ENCODE measurements at regions not wholly inside any gene's neighbourhood (a gene's known extent, or its start where the extent isn't known, plus 50 kb on each side); places are given as distances from the start of the nearest gene placed in this dataset.

- BruUV-seq (replicated peaks): no TSS peak
- H2AFZ ChIP-seq (ENCODE audit: low read depth, low read length, poor library complexity, severe bottlenecking): no peak overlapping the region
- no peaks in the 10 kb centered on the region for H3K9me3 ChIP-seq (ENCODE audit: control insufficient read depth in 1 of 2, insufficient read depth in 1 of 2, low read depth in 1 of 2, low read length in 2 of 2)
- H3K27me3 ChIP-seq (ENCODE audit: insufficient read depth, low read length): peaks cover 7% of the 10 kb centered on the region; the same call in 1 of the 2 replicates
- H3K36me3 ChIP-seq (ENCODE audit: control insufficient read depth in 1 of 2, insufficient read depth in 2 of 2, low read length in 2 of 2): no peaks in the 10 kb centered on the region
- H3K9ac ChIP-seq (ENCODE audit: low read length): no peak overlapping the region
- H4K20me1 ChIP-seq (ENCODE audit: insufficient read depth): no peaks in the 10 kb centered on the region
- H3K4me3 ChIP-seq (replicated peaks in 1 of 2; ENCODE audit: low read depth in 1 of 2, low read length in 2 of 2): no peak overlapping the region
- TF ChIP-seq ZFX (IDR thresholded peaks at IDR 0.05): no peak
- no peak for TF ChIP-seq TCF7L2 (IDR thresholded peaks at IDR 0.05; ENCODE audit: borderline replicate concordance, extremely low read depth, insufficient read depth, insufficient read length)
- no peak for DNase-seq (ENCODE audit: low read depth, low spot score)
- RAD21 ChIA-PET (ENCODE audit: low non-redundant PET in 1 of 2, low total read pairs in 2 of 2, uncharacterized antibody in 2 of 2, unreplicated experiment in 2 of 2): no interaction called here
- H3K79me2 ChIP-seq (ENCODE audit: insufficient read depth, low read length): no peaks in the 10 kb centered on the region
- ATAC-seq: no peak
- no peak overlapping the region for H3K27ac ChIP-seq (ENCODE audit: low read depth, low read length)
- CTCF ChIA-PET: no interaction called here
- POLR2A ChIA-PET: no interaction called here
- intact Hi-C loops (cut with micrococcal nuclease): no loop called here
- H3K9me2 ChIP-seq (ENCODE audit: insufficient read depth): no peaks in the 10 kb centered on the region
- no peak overlapping the region for H3K4me2 ChIP-seq (ENCODE audit: low read length)
- H3K4me1 ChIP-seq (ENCODE audit: control insufficient read depth in 1 of 2, insufficient read depth in 2 of 2, low read length in 2 of 2): no peaks in the 10 kb centered on the region
These were observed 383.0 kb upstream of the TENM3 start for GRCh38 chr4:181860157-181860556.

- RAD21 ChIA-PET (ENCODE audit: low non-redundant PET in 1 of 2, low total read pairs in 2 of 2, uncharacterized antibody in 2 of 2, unreplicated experiment in 2 of 2): no interaction called here
- POLR2A ChIA-PET: no interaction called here
- BruUV-seq (replicated peaks): no TSS peak
- no peak for TF ChIP-seq SRF (IDR thresholded peaks at IDR 0.05; ENCODE audit: low read depth)
- no peak for TF ChIP-seq ZNF274 (IDR thresholded peaks at IDR 0.05; ENCODE audit: low read depth, low read length)
- H3K4me2 ChIP-seq (ENCODE audit: low read length): no peak overlapping the region
- intact Hi-C loops (cut with micrococcal nuclease): no loop called here
- H3K9me3 ChIP-seq (ENCODE audit: control insufficient read depth in 1 of 2, insufficient read depth in 1 of 2, low read depth in 1 of 2, low read length in 2 of 2): no peaks in the 10 kb centered on the region
- H3K36me3 ChIP-seq (ENCODE audit: control insufficient read depth in 1 of 2, insufficient read depth in 2 of 2, low read length in 2 of 2): no peaks in the 10 kb centered on the region
- H3K27me3 ChIP-seq (ENCODE audit: insufficient read depth, low read length): peaks cover 7% of the 10 kb centered on the region; the same call in 1 of the 2 replicates
- DNase-seq (ENCODE audit: low read depth, low spot score) (no peak), ATAC-seq (no peak)
- H3K4me3 ChIP-seq (replicated peaks in 1 of 2; ENCODE audit: low read depth in 1 of 2, low read length in 2 of 2): no peak overlapping the region
- H4K20me1 ChIP-seq (ENCODE audit: insufficient read depth): no peaks in the 10 kb centered on the region
- no peaks in the 10 kb centered on the region for H3K4me1 ChIP-seq (ENCODE audit: control insufficient read depth in 1 of 2, insufficient read depth in 2 of 2, low read length in 2 of 2)
- H3K9me2 ChIP-seq (ENCODE audit: insufficient read depth): no peaks in the 10 kb centered on the region
- H3K9ac ChIP-seq (ENCODE audit: low read length): no peak overlapping the region
- H3K79me2 ChIP-seq (ENCODE audit: insufficient read depth, low read length): no peaks in the 10 kb centered on the region
- no peak overlapping the region for H3K27ac ChIP-seq (ENCODE audit: low read depth, low read length)
- CTCF ChIA-PET: no interaction called here
- H2AFZ ChIP-seq (ENCODE audit: low read depth, low read length, poor library complexity, severe bottlenecking): no peak overlapping the region
These were observed 382.5 kb upstream of the TENM3 start for GRCh38 chr4:181860668-181861067.

- no peak for ATAC-seq
- BruUV-seq (replicated peaks): no TSS peak
- H3K4me3 ChIP-seq (replicated peaks in 1 of 2; ENCODE audit: low read depth in 1 of 2, low read length in 2 of 2): no peak overlapping the region
- no peak overlapping the region for H3K4me2 ChIP-seq (ENCODE audit: low read length)
- TF ChIP-seq POLR2AphosphoS5 (IDR thresholded peaks at IDR 0.05; ENCODE audit: low read depth, low read length) (no peak), EZH2 (IDR thresholded peaks at IDR 0.05) (no peak), ZBTB33 (IDR thresholded peaks at IDR 0.05; ENCODE audit: extremely low read depth, insufficient replicate concordance, low read length) (no peak)
- no peaks in the 10 kb centered on the region for H3K4me1 ChIP-seq (ENCODE audit: control insufficient read depth in 1 of 2, insufficient read depth in 2 of 2, low read length in 2 of 2)
- no peaks in the 10 kb centered on the region for H3K9me2 ChIP-seq (ENCODE audit: insufficient read depth)
- intact Hi-C loops (cut with micrococcal nuclease): no loop called here
- no peaks in the 10 kb centered on the region for H3K79me2 ChIP-seq (ENCODE audit: insufficient read depth, low read length)
- no peak overlapping the region for H3K27ac ChIP-seq (ENCODE audit: low read depth, low read length)
- peaks cover 7% of the 10 kb centered on the region; the same call in 1 of the 2 replicates for H3K27me3 ChIP-seq (ENCODE audit: insufficient read depth, low read length)
- ChIA-PET CTCF (no interaction called here), RAD21 (ENCODE audit: low non-redundant PET in 1 of 2, low total read pairs in 2 of 2, uncharacterized antibody in 2 of 2, unreplicated experiment in 2 of 2) (no interaction called here), POLR2A (no interaction called here)
- no peak for DNase-seq (ENCODE audit: low read depth, low spot score)
- H3K9ac ChIP-seq (ENCODE audit: low read length): no peak overlapping the region
- no peak overlapping the region for H2AFZ ChIP-seq (ENCODE audit: low read depth, low read length, poor library complexity, severe bottlenecking)
- no peaks in the 10 kb centered on the region for H4K20me1 ChIP-seq (ENCODE audit: insufficient read depth)
- no peaks in the 10 kb centered on the region for H3K9me3 ChIP-seq (ENCODE audit: control insufficient read depth in 1 of 2, insufficient read depth in 1 of 2, low read depth in 1 of 2, low read length in 2 of 2)
- H3K36me3 ChIP-seq (ENCODE audit: control insufficient read depth in 1 of 2, insufficient read depth in 2 of 2, low read length in 2 of 2): no peaks in the 10 kb centered on the region
These were observed 379.3 kb upstream of the TENM3 start for GRCh38 chr4:181863856-181864255.

Measured in HCT116 (cell line).